Activated naive CD4-positive, alpha-beta T cell treated with anti-CD3 and anti-CD28 coated beads for 36 hours (primary cell): ENCODE measurements at regions not wholly inside any gene's neighbourhood (a gene's known extent, or its start where the extent isn't known, plus 50 kb on each side); places are given as distances from the start of the nearest gene placed in this dataset.
"Not testable (repeated sequence)": the region's sequence is repeated elsewhere in the genome, so short reads cannot be mapped to it uniquely, and the experiment has no call there.

ENCODE experiments used
- CTCF ChIA-PET: fragments of 350-600 bp; sonication (Branson Sonifier 250); formaldehyde crosslinking; loops from one replicate; lab custom pipeline; 2021; ENCODE audit warnings: antibody characterized with exemption; lab: Charles Lee
- DNase-seq: peaks from one replicate; pipeline ENCODE4 v3.0.0-alpha.2; 2020
- H3K27ac Mint-ChIP-seq: one replicate; pipeline ENCODE4 v1.8.0; 2021; ENCODE audit warnings: mild to moderate bottlenecking, mixed read lengths
- H3K27me3 Mint-ChIP-seq: one replicate; pipeline ENCODE4 v1.8.0; 2021; ENCODE audit warnings: low read depth, mixed read lengths
- H3K36me3 Mint-ChIP-seq: one replicate; pipeline ENCODE4 v1.8.0; 2021; ENCODE audit warnings: low read depth, mixed read lengths
- H3K4me1 Mint-ChIP-seq: one replicate; pipeline ENCODE4 v1.8.0; 2021; ENCODE audit warnings: low read depth, mixed read lengths
- H3K4me3 Mint-ChIP-seq: one replicate; pipeline ENCODE4 v1.8.0; 2021; ENCODE audit warnings: mild to moderate bottlenecking, moderate library complexity, mixed read lengths
- H3K9me3 Mint-ChIP-seq: one replicate; pipeline ENCODE4 v1.8.0; 2021; ENCODE audit warnings: mixed read lengths
- intact Hi-C: fragments of 100-400 bp; cut with micrococcal nuclease; formaldehyde crosslinking; loops from one replicate; pipeline ENCODE4 v1.15.1; 2023

GRCh38 chr5:13029211-13029610 lies 915.3 kb downstream of the DNAH5 start:
- no peak overlapping the region for H3K4me3 Mint-ChIP-seq
- intact Hi-C loops = no loop called here
- H3K27me3 Mint-ChIP-seq = no peaks in the 10 kb centered on the region
- no peaks in the 10 kb centered on the region for H3K4me1 Mint-ChIP-seq
- no peak overlapping the region for H3K27ac Mint-ChIP-seq
- no peak for DNase-seq
- CTCF ChIA-PET = no interaction called here
- H3K9me3 Mint-ChIP-seq = peaks cover 5% of the 10 kb centered on the region
- H3K36me3 Mint-ChIP-seq = no peaks in the 10 kb centered on the region

- intact Hi-C loops = no loop called here
- Mint-ChIP-seq H3K4me3 (no peak overlapping the region), H3K9me3 (peaks cover 5% of the 10 kb centered on the region), H3K27me3 (no peaks in the 10 kb centered on the region), H3K36me3 (no peaks in the 10 kb centered on the region), H3K4me1 (no peaks in the 10 kb centered on the region), H3K27ac (no peak overlapping the region)
- CTCF ChIA-PET = no interaction called here
- DNase-seq = no peak
Observed at GRCh38 chr5:13027874-13028273, 916.6 kb downstream of the DNAH5 start.

GRCh38 chr5:13019729-13020128 lies 924.8 kb downstream of the DNAH5 start:
- Mint-ChIP-seq H3K9me3 (no peaks in the 10 kb centered on the region), H3K4me3 (no peak overlapping the region), H3K36me3 (no peaks in the 10 kb centered on the region), H3K4me1 (no peaks in the 10 kb centered on the region), H3K27me3 (no peaks in the 10 kb centered on the region), H3K27ac (no peak overlapping the region)
- intact Hi-C loops = no loop called here
- CTCF ChIA-PET = no interaction called here
- DNase-seq = no peak

GRCh38 chr5:13003457-13003856 lies 941.0 kb downstream of the DNAH5 start:
- Mint-ChIP-seq H3K27me3 (no peaks in the 10 kb centered on the region), H3K36me3 (no peaks in the 10 kb centered on the region), H3K4me3 (no peak overlapping the region), H3K9me3 (peaks cover 3% of the 10 kb centered on the region), H3K27ac (no peak overlapping the region), H3K4me1 (no peaks in the 10 kb centered on the region)
- CTCF ChIA-PET = no interaction called here
- no peak for DNase-seq
- intact Hi-C loops = no loop called here

- Mint-ChIP-seq H3K4me3 (no peak overlapping the region), H3K27me3 (no peaks in the 10 kb centered on the region), H3K9me3 (no peaks in the 10 kb centered on the region), H3K4me1 (no peaks in the 10 kb centered on the region), H3K36me3 (no peaks in the 10 kb centered on the region), H3K27ac (no peak overlapping the region)
- no peak for DNase-seq
- CTCF ChIA-PET = no interaction called here
- intact Hi-C loops = no loop called here
Observed at GRCh38 chr5:12999667-13000066, 944.8 kb downstream of the DNAH5 start.

GRCh38 chr5:12985142-12985541 lies 959.3 kb downstream of the DNAH5 start:
- intact Hi-C loops = no loop called here
- no peak overlapping the region for H3K27ac Mint-ChIP-seq
- no peak for DNase-seq

GRCh38 chr5:12974856-12975255 lies 969.6 kb downstream of the DNAH5 start:
- Mint-ChIP-seq H3K36me3 (no peaks in the 10 kb centered on the region), H3K4me3 (no peak overlapping the region), H3K27ac (no peak overlapping the region), H3K9me3 (peaks cover 8% of the 10 kb centered on the region), H3K4me1 (no peaks in the 10 kb centered on the region), H3K27me3 (no peaks in the 10 kb centered on the region)
- no peak for DNase-seq
- intact Hi-C loops = no loop called here
- CTCF ChIA-PET = no interaction called here

More at GRCh38 chr5:12985142-12985541, 959.3 kb downstream of the DNAH5 start:
- Mint-ChIP-seq H3K36me3 (no peaks in the 10 kb centered on the region), H3K9me3 (peaks cover 11% of the 10 kb centered on the region), H3K4me1 (no peaks in the 10 kb centered on the region), H3K4me3 (no peak overlapping the region), H3K27me3 (no peaks in the 10 kb centered on the region)
- CTCF ChIA-PET = no interaction called here

GRCh38 chr5:12965804-12966203 lies 978.7 kb downstream of the DNAH5 start:
- H3K4me1 Mint-ChIP-seq = no peaks in the 10 kb centered on the region
- H3K4me3 Mint-ChIP-seq = no peak overlapping the region
- intact Hi-C loops = no loop called here
- peaks cover 6% of the 10 kb centered on the region for H3K9me3 Mint-ChIP-seq
- no peaks in the 10 kb centered on the region for H3K27me3 Mint-ChIP-seq
- CTCF ChIA-PET = no interaction called here
- H3K27ac Mint-ChIP-seq = no peak overlapping the region
- DNase-seq = no peak
- no peaks in the 10 kb centered on the region for H3K36me3 Mint-ChIP-seq

GRCh38 chr5:12959713-12960112 lies 984.8 kb downstream of the DNAH5 start:
- no peak overlapping the region for H3K27ac Mint-ChIP-seq
- H3K4me3 Mint-ChIP-seq = no peak overlapping the region
- no peaks in the 10 kb centered on the region for H3K4me1 Mint-ChIP-seq
- H3K9me3 Mint-ChIP-seq = peaks cover 6% of the 10 kb centered on the region
- DNase-seq = no peak
- CTCF ChIA-PET = no interaction called here
- intact Hi-C loops = no loop called here
- no peaks in the 10 kb centered on the region for H3K27me3 Mint-ChIP-seq
- H3K36me3 Mint-ChIP-seq = no peaks in the 10 kb centered on the region

- no peak for DNase-seq
- H3K27ac Mint-ChIP-seq = no peak overlapping the region
- H3K9me3 Mint-ChIP-seq = peaks cover 7% of the 10 kb centered on the region
- no peak overlapping the region for H3K4me3 Mint-ChIP-seq
- no peaks in the 10 kb centered on the region for H3K4me1 Mint-ChIP-seq
- H3K27me3 Mint-ChIP-seq = no peaks in the 10 kb centered on the region
- intact Hi-C loops = no loop called here
- CTCF ChIA-PET = no interaction called here
- H3K36me3 Mint-ChIP-seq = no peaks in the 10 kb centered on the region
Observed at GRCh38 chr5:12952409-12952808, 992.1 kb downstream of the DNAH5 start.

- H3K36me3 Mint-ChIP-seq = no peaks in the 10 kb centered on the region
- H3K27ac Mint-ChIP-seq = no peak overlapping the region
- DNase-seq = no peak
- H3K4me1 Mint-ChIP-seq = no peaks in the 10 kb centered on the region
- intact Hi-C loops = no loop called here
- peaks cover 7% of the 10 kb centered on the region for H3K9me3 Mint-ChIP-seq
- CTCF ChIA-PET = no interaction called here
- no peaks in the 10 kb centered on the region for H3K27me3 Mint-ChIP-seq
- no peak overlapping the region for H3K4me3 Mint-ChIP-seq
Observed at GRCh38 chr5:12951846-12952245, 992.6 kb downstream of the DNAH5 start.

GRCh38 chr5:12947379-12947778 lies 997.1 kb downstream of the DNAH5 start:
- no peak overlapping the region for H3K27ac Mint-ChIP-seq
- DNase-seq = no peak
- no peaks in the 10 kb centered on the region for H3K27me3 Mint-ChIP-seq
- H3K36me3 Mint-ChIP-seq = no peaks in the 10 kb centered on the region
- H3K4me3 Mint-ChIP-seq = no peak overlapping the region
- CTCF ChIA-PET = no interaction called here
- H3K9me3 Mint-ChIP-seq = peaks cover 7% of the 10 kb centered on the region
- intact Hi-C loops = no loop called here
- no peaks in the 10 kb centered on the region for H3K4me1 Mint-ChIP-seq

- H3K36me3 Mint-ChIP-seq, intact Hi-C loops, DNase-seq, H3K4me1 Mint-ChIP-seq, H3K9me3 Mint-ChIP-seq, H3K27ac Mint-ChIP-seq, CTCF ChIA-PET, H3K4me3 Mint-ChIP-seq, H3K27me3 Mint-ChIP-seq: not testable (repeated sequence)
Observed at GRCh38 chr5:12945477-12945876, 999.0 kb downstream of the DNAH5 start.

- Mint-ChIP-seq H3K36me3 (no peaks in the 10 kb centered on the region), H3K9me3 (peaks cover 7% of the 10 kb centered on the region), H3K27ac (no peak overlapping the region), H3K4me3 (no peak overlapping the region), H3K4me1 (no peaks in the 10 kb centered on the region), H3K27me3 (no peaks in the 10 kb centered on the region)
- intact Hi-C loops = no loop called here
- CTCF ChIA-PET = no interaction called here
- DNase-seq = no peak
Observed at GRCh38 chr5:12936221-12936620, 1008.3 kb downstream of the DNAH5 start.
